ENCODE measurements at regions not wholly inside any gene's neighbourhood (a gene's known extent, or its start where the extent isn't known, plus 50 kb on each side); places are given as distances from the start of the nearest gene placed in this dataset.

DNA sequence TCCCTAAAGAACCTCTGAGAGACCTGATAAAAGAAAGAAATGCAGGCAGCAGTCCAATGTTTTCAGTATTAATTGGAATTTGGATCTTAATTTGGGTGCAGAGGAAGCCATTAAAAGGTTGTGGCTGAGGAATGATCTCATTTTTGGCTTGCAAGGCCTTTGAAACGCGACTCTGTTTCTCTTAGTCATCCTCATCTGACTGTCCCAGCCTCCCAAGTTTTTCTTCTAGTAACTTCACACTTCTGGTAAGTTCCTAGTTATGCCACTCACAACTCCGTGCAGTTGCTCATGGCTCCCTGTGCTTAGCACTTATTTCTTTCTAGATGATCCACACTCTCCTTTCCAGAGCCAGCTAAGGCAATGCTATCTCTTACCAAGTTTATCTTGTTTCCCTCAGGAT, 147.4 kb upstream of the USP24 start:
- Mint-ChIP-seq H3K4me1 (ENCODE audit: low read depth) (peaks cover 15% of the 10 kb centered on the region), H3K36me3 (ENCODE audit: low read depth) (no peaks in the 10 kb centered on the region), H3K4me3 (no peak overlapping the region), H3K27ac (no peak overlapping the region), H3K27me3 (ENCODE audit: insufficient read depth) (peaks cover 9% of the 10 kb centered on the region), H3K9me3 (peaks cover 5% of the 10 kb centered on the region)
- no peak for DNase-seq (ENCODE audit: low spot score)
- intact Hi-C loops (cut with micrococcal nuclease), result no loop called here

- no peak overlapping the region for H3K4me3 Mint-ChIP-seq
- no peak for DNase-seq (ENCODE audit: low spot score)
- H3K27me3 Mint-ChIP-seq (ENCODE audit: insufficient read depth), result peaks cover 9% of the 10 kb centered on the region
- intact Hi-C loops (cut with micrococcal nuclease), result no loop called here
- H3K4me1 Mint-ChIP-seq (ENCODE audit: low read depth), result peaks cover 15% of the 10 kb centered on the region
- H3K27ac Mint-ChIP-seq, result no peak overlapping the region
- H3K36me3 Mint-ChIP-seq (ENCODE audit: low read depth), result no peaks in the 10 kb centered on the region
- H3K9me3 Mint-ChIP-seq, result no peaks in the 10 kb centered on the region
These were observed 144.4 kb upstream of the USP24 start for GRCh38 chr1:55359611-55360010.

DNA sequence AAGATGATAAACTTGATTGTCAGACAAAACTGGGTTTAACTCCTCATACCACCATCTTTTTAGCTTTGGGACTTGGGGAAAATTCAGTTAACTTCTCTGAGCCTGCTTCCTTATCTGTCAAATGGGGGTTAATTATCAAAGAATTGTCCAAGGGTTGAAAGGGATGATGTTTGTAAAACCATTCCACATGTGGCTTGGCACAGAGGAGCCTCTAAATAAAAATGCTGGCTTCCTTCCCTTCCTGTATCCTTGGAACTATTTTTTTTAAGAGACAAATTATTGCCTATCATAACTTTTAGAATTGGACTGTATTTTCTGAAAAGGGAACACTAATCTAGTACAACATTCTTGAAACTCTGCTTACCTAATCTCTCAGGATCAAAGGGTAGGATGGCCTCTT, 143.4 kb upstream of the USP24 start:
- H3K4me1 Mint-ChIP-seq (ENCODE audit: low read depth), result peaks cover 12% of the 10 kb centered on the region
- no peak for DNase-seq (ENCODE audit: low spot score)
- H3K36me3 Mint-ChIP-seq (ENCODE audit: low read depth), result no peaks in the 10 kb centered on the region
- H3K4me3 Mint-ChIP-seq, result no peak overlapping the region
- no peak overlapping the region for H3K27ac Mint-ChIP-seq
- intact Hi-C loops (cut with micrococcal nuclease), result no loop called here
- peaks cover 9% of the 10 kb centered on the region for H3K27me3 Mint-ChIP-seq (ENCODE audit: insufficient read depth)
- H3K9me3 Mint-ChIP-seq, result no peaks in the 10 kb centered on the region

- DNase-seq (ENCODE audit: low spot score), result no peak
- Mint-ChIP-seq H3K4me1 (ENCODE audit: low read depth) (no peaks in the 10 kb centered on the region), H3K9me3 (no peaks in the 10 kb centered on the region), H3K4me3 (no peak overlapping the region), H3K27ac (no peak overlapping the region), H3K27me3 (ENCODE audit: insufficient read depth) (peaks cover 10% of the 10 kb centered on the region), H3K36me3 (ENCODE audit: low read depth) (no peaks in the 10 kb centered on the region)
- intact Hi-C loops (cut with micrococcal nuclease), result no loop called here
These were observed 140.4 kb upstream of the USP24 start for GRCh38 chr1:55355549-55355948.

- Mint-ChIP-seq H3K4me1 (ENCODE audit: low read depth) (no peaks in the 10 kb centered on the region), H3K27ac (no peak overlapping the region), H3K9me3 (no peaks in the 10 kb centered on the region), H3K27me3 (ENCODE audit: insufficient read depth) (peaks cover 11% of the 10 kb centered on the region), H3K4me3 (no peak overlapping the region), H3K36me3 (ENCODE audit: low read depth) (no peaks in the 10 kb centered on the region)
- no peak for DNase-seq (ENCODE audit: low spot score)
- intact Hi-C loops (cut with micrococcal nuclease), result no loop called here
These were observed 138.8 kb upstream of the USP24 start for GRCh38 chr1:55353707-55354620.

GRCh38 chr1:55352811-55353180, 137.6 kb upstream of the USP24 start:
- Mint-ChIP-seq H3K36me3 (ENCODE audit: low read depth) (no peaks in the 10 kb centered on the region), H3K9me3 (no peaks in the 10 kb centered on the region), H3K4me1 (ENCODE audit: low read depth) (no peaks in the 10 kb centered on the region), H3K27me3 (ENCODE audit: insufficient read depth) (peaks cover 8% of the 10 kb centered on the region), H3K27ac (no peak overlapping the region), H3K4me3 (no peak overlapping the region)
- intact Hi-C loops (cut with micrococcal nuclease), result no loop called here
- no peak for DNase-seq (ENCODE audit: low spot score)

- H3K27ac Mint-ChIP-seq, result no peak overlapping the region
- no peak for DNase-seq (ENCODE audit: low spot score)
- intact Hi-C loops (cut with micrococcal nuclease), result no loop called here
- H3K4me1 Mint-ChIP-seq (ENCODE audit: low read depth), result no peaks in the 10 kb centered on the region
- no peak overlapping the region for H3K4me3 Mint-ChIP-seq
- H3K27me3 Mint-ChIP-seq (ENCODE audit: insufficient read depth), result peaks cover 8% of the 10 kb centered on the region
- no peaks in the 10 kb centered on the region for H3K9me3 Mint-ChIP-seq
- H3K36me3 Mint-ChIP-seq (ENCODE audit: low read depth), result no peaks in the 10 kb centered on the region
These were observed 137.1 kb upstream of the USP24 start for GRCh38 chr1:55352080-55352810.

DNA sequence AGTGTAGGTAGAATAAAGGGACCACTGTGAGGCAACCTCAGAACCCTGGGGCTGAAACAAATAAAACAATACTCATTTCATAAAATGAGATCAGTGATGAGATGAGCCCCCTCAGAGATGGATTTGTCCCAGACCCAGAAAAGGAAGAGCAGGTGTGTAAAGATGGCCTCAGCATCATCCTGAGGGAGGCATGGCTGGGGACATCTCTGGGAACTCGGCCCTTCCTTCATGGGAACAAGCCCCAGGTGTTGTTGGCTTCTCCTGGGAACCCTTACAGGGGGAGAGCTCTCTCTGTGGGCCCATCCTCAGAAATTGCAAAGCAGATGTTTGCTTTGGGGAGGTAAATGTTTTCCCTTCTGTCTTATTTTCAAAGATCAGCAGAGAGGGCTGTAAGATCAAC, 133.2 kb upstream of the USP24 start:
- Mint-ChIP-seq H3K36me3 (ENCODE audit: low read depth) (no peaks in the 10 kb centered on the region), H3K9me3 (no peaks in the 10 kb centered on the region), H3K27me3 (ENCODE audit: insufficient read depth) (peaks cover 9% of the 10 kb centered on the region), H3K27ac (no peak overlapping the region), H3K4me3 (no peak overlapping the region), H3K4me1 (ENCODE audit: low read depth) (no peaks in the 10 kb centered on the region)
- no peak for DNase-seq (ENCODE audit: low spot score)
- intact Hi-C loops (cut with micrococcal nuclease), result no loop called here

DNA sequence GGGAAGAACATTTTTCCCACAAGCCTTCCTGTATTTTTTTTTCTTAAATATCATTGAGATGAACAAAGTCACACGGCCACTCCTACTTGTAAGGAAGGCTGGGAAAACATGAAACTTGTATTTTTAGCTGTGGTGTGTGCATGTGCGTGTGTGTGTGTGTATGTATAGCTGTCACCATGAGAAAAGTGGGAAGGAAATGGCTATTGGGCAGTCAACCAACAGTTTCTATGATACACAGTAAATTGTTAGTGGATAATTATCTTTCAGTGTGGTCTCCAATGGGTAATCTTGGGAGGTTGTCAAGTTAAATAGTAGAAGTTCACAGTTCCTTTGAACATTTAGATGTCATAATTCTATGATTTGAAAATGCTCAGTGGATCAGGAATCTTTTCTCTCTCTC, 132.7 kb upstream of the USP24 start:
- H3K4me1 Mint-ChIP-seq (ENCODE audit: low read depth), result no peaks in the 10 kb centered on the region
- intact Hi-C loops (cut with micrococcal nuclease), result no loop called here
- H3K9me3 Mint-ChIP-seq, result no peaks in the 10 kb centered on the region
- H3K27me3 Mint-ChIP-seq (ENCODE audit: insufficient read depth), result peaks cover 12% of the 10 kb centered on the region
- H3K27ac Mint-ChIP-seq, result no peak overlapping the region
- no peak overlapping the region for H3K4me3 Mint-ChIP-seq
- no peak for DNase-seq (ENCODE audit: low spot score)
- no peaks in the 10 kb centered on the region for H3K36me3 Mint-ChIP-seq (ENCODE audit: low read depth)

GRCh38 chr1:55347041-55347440, 131.9 kb upstream of the USP24 start:
- no peak overlapping the region for H3K4me3 Mint-ChIP-seq
- no peak overlapping the region for H3K27ac Mint-ChIP-seq
- H3K9me3 Mint-ChIP-seq, result no peaks in the 10 kb centered on the region
- intact Hi-C loops (cut with micrococcal nuclease), result no loop called here
- H3K36me3 Mint-ChIP-seq (ENCODE audit: low read depth), result no peaks in the 10 kb centered on the region
- DNase-seq (ENCODE audit: low spot score), result no peak
- H3K4me1 Mint-ChIP-seq (ENCODE audit: low read depth), result no peaks in the 10 kb centered on the region
- peaks cover 11% of the 10 kb centered on the region for H3K27me3 Mint-ChIP-seq (ENCODE audit: insufficient read depth)

GRCh38 chr1:55346586-55346985, 131.4 kb upstream of the USP24 start:
- DNase-seq (ENCODE audit: low spot score), result no peak
- H3K9me3 Mint-ChIP-seq, result no peaks in the 10 kb centered on the region
- no peak overlapping the region for H3K4me3 Mint-ChIP-seq
- intact Hi-C loops (cut with micrococcal nuclease), result no loop called here
- H3K27ac Mint-ChIP-seq, result no peak overlapping the region
- H3K36me3 Mint-ChIP-seq (ENCODE audit: low read depth), result no peaks in the 10 kb centered on the region
- peaks cover 11% of the 10 kb centered on the region for H3K27me3 Mint-ChIP-seq (ENCODE audit: insufficient read depth)
- H3K4me1 Mint-ChIP-seq (ENCODE audit: low read depth), result no peaks in the 10 kb centered on the region

DNA sequence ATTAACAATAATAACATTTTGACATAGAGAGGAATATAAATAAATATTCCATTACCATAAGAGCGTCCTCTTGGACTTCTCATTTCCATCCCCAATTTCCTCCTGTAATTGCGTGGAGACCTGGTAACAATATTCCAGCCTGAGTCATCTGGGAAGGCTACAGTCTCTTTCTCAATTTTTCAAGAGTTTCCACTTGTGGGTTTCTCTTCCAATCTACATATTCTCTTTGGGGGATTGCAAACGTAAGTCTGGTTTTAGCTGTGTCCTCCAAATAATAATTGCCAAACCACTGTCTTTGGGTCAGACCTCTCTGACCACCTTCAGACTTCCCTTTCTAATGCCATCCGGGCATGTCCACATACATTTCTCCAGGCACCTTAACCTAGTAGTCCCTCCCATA, 124.5 kb upstream of the USP24 start:
- H3K4me1 Mint-ChIP-seq (ENCODE audit: low read depth), result peaks cover 6% of the 10 kb centered on the region
- no peaks in the 10 kb centered on the region for H3K9me3 Mint-ChIP-seq
- intact Hi-C loops (cut with micrococcal nuclease), result loop anchor here (5.0 kb wide), 1 partner anchor 267 kb away; no protein-coding TSS in a partner anchor
- no peak for DNase-seq (ENCODE audit: low spot score)
- H3K27ac Mint-ChIP-seq, result no peak overlapping the region
- no peak overlapping the region for H3K4me3 Mint-ChIP-seq
- no peaks in the 10 kb centered on the region for H3K36me3 Mint-ChIP-seq (ENCODE audit: low read depth)
- peaks cover 6% of the 10 kb centered on the region for H3K27me3 Mint-ChIP-seq (ENCODE audit: insufficient read depth)

- intact Hi-C loops (cut with micrococcal nuclease), result loop anchor here (1.0 to 5.0 kb wide), 4 partner anchors 53 to 393 kb away; no protein-coding TSS in a partner anchor
- no peak overlapping the region for H3K4me3 Mint-ChIP-seq
- H3K27me3 Mint-ChIP-seq (ENCODE audit: insufficient read depth), result peaks cover 6% of the 10 kb centered on the region
- no peak for DNase-seq (ENCODE audit: low spot score)
- no peaks in the 10 kb centered on the region for H3K36me3 Mint-ChIP-seq (ENCODE audit: low read depth)
- H3K4me1 Mint-ChIP-seq (ENCODE audit: low read depth), result peaks cover 6% of the 10 kb centered on the region
- no peaks in the 10 kb centered on the region for H3K9me3 Mint-ChIP-seq
- no peak overlapping the region for H3K27ac Mint-ChIP-seq
These were observed 123.3 kb upstream of the USP24 start for GRCh38 chr1:55338448-55338820.
